ENCODE measurements at regions not wholly inside any gene's neighbourhood (a gene's known extent, or its start where the extent isn't known, plus 50 kb on each side); places are given as distances from the start of the nearest gene placed in this dataset.

- Histone ChIP-seq H3K9me3 (ENCODE audit: control insufficient read depth, insufficient read depth, low read depth, low read length) (no peaks in the 10 kb centered on the region), H3K36me3 (ENCODE audit: control insufficient read depth, insufficient read depth, low read length) (no peaks in the 10 kb centered on the region), H2AFZ (ENCODE audit: low read length) (no peak overlapping the region), H4K20me1 (ENCODE audit: control insufficient read depth, extremely low read depth, insufficient read depth, low read length) (no peaks in the 10 kb centered on the region), H3K79me2 (ENCODE audit: control insufficient read depth, insufficient read depth, low read length) (no peaks in the 10 kb centered on the region), H3K4me1 (ENCODE audit: control insufficient read depth, extremely low read depth, insufficient read depth, low read length) (no peaks in the 10 kb centered on the region), H3K4me2 (ENCODE audit: extremely low read depth, insufficient read depth, low read length) (no peak overlapping the region), H3K9ac (ENCODE audit: insufficient read depth, low read length) (no peak overlapping the region), H3K27ac (ENCODE audit: insufficient read depth, low read length) (no peak overlapping the region), H3K4me3 (replicated peaks in 1 of 4; ENCODE audit: control extremely low read depth in 1 of 4, insufficient read depth in 1 of 4, low read depth in 3 of 4, low read length in 4 of 4) (no peak overlapping the region), H3K27me3 (ENCODE audit: control insufficient read depth, insufficient read depth, low read length) (no peaks in the 10 kb centered on the region)
- DNase-seq (ENCODE audit: low read depth in 2 of 2): peak in 1 of 2 donors; percentile 3
- TF ChIP-seq EZH2 (IDR thresholded peaks at IDR 0.05; ENCODE audit: low read length, missing control alignments) (no peak), CTCF (conservative IDR thresholded peaks at IDR 0.05 in 1 of 2, IDR thresholded peaks at IDR 0.05 in 1 of 2; ENCODE audit: low read depth in 1 of 2, low read length in 2 of 2) (no peak)
Observed at GRCh38 chr6:126926926-126927325, 191.5 kb upstream of the RSPO3 start.

GRCh38 chr6:126927841-126928240 is 190.6 kb upstream of the RSPO3 start:
- no peaks in the 10 kb centered on the region for H3K4me1 ChIP-seq (ENCODE audit: control insufficient read depth, extremely low read depth, insufficient read depth, low read length)
- no peak overlapping the region for H3K4me2 ChIP-seq (ENCODE audit: extremely low read depth, insufficient read depth, low read length)
- DNase-seq (ENCODE audit: low read depth in 2 of 2): no peak
- H4K20me1 ChIP-seq (ENCODE audit: control insufficient read depth, extremely low read depth, insufficient read depth, low read length): no peaks in the 10 kb centered on the region
- H3K79me2 ChIP-seq (ENCODE audit: control insufficient read depth, insufficient read depth, low read length): no peaks in the 10 kb centered on the region
- TF ChIP-seq CTCF (conservative IDR thresholded peaks at IDR 0.05 in 1 of 2, IDR thresholded peaks at IDR 0.05 in 1 of 2; ENCODE audit: low read depth in 1 of 2, low read length in 2 of 2): no peak
- H3K27ac ChIP-seq (ENCODE audit: insufficient read depth, low read length): no peak overlapping the region
- H3K9me3 ChIP-seq (ENCODE audit: control insufficient read depth, insufficient read depth, low read depth, low read length): no peaks in the 10 kb centered on the region
- H2AFZ ChIP-seq (ENCODE audit: low read length): no peak overlapping the region
- H3K4me3 ChIP-seq (replicated peaks in 1 of 4; ENCODE audit: control extremely low read depth in 1 of 4, insufficient read depth in 1 of 4, low read depth in 3 of 4, low read length in 4 of 4): no peak overlapping the region
- H3K27me3 ChIP-seq (ENCODE audit: control insufficient read depth, insufficient read depth, low read length): no peaks in the 10 kb centered on the region
- no peaks in the 10 kb centered on the region for H3K36me3 ChIP-seq (ENCODE audit: control insufficient read depth, insufficient read depth, low read length)
- no peak overlapping the region for H3K9ac ChIP-seq (ENCODE audit: insufficient read depth, low read length)

- H2AFZ ChIP-seq (ENCODE audit: low read length): no peak overlapping the region
- H3K36me3 ChIP-seq (ENCODE audit: control insufficient read depth, insufficient read depth, low read length): no peaks in the 10 kb centered on the region
- no peak overlapping the region for H3K4me3 ChIP-seq (replicated peaks in 1 of 4; ENCODE audit: control extremely low read depth in 1 of 4, insufficient read depth in 1 of 4, low read depth in 3 of 4, low read length in 4 of 4)
Observed at GRCh38 chr6:126937426-126937825, 181.0 kb upstream of the RSPO3 start.

More at GRCh38 chr6:126937426-126937825, 181.0 kb upstream of the RSPO3 start:
- no peaks in the 10 kb centered on the region for H3K79me2 ChIP-seq (ENCODE audit: control insufficient read depth, insufficient read depth, low read length)
- H3K4me1 ChIP-seq (ENCODE audit: control insufficient read depth, extremely low read depth, insufficient read depth, low read length): no peaks in the 10 kb centered on the region
- no peaks in the 10 kb centered on the region for H4K20me1 ChIP-seq (ENCODE audit: control insufficient read depth, extremely low read depth, insufficient read depth, low read length)
- H3K9me3 ChIP-seq (ENCODE audit: control insufficient read depth, insufficient read depth, low read depth, low read length): no peaks in the 10 kb centered on the region
- H3K27me3 ChIP-seq (ENCODE audit: control insufficient read depth, insufficient read depth, low read length): no peaks in the 10 kb centered on the region
- H3K27ac ChIP-seq (ENCODE audit: insufficient read depth, low read length): no peak overlapping the region
- TF ChIP-seq CTCF (conservative IDR thresholded peaks at IDR 0.05 in 1 of 2, IDR thresholded peaks at IDR 0.05 in 1 of 2; ENCODE audit: low read depth in 1 of 2, low read length in 2 of 2) (no peak), EZH2 (IDR thresholded peaks at IDR 0.05; ENCODE audit: low read length, missing control alignments) (no peak)
- H3K4me2 ChIP-seq (ENCODE audit: extremely low read depth, insufficient read depth, low read length): no peak overlapping the region
- peak in 1 of 2 donors; percentile 3 for DNase-seq (ENCODE audit: low read depth in 2 of 2)
- H3K9ac ChIP-seq (ENCODE audit: insufficient read depth, low read length): no peak overlapping the region
